ENCODE measurements at regions not wholly inside any gene's neighbourhood (a gene's known extent, or its start where the extent isn't known, plus 50 kb on each side); places are given as distances from the start of the nearest gene placed in this dataset.
A peak's percentile ranks its signal among the peaks of the same experiment; 100 is the strongest.

GRCh38 chr14:64644629-64645028, 59.6 kb upstream of the PLEKHG3 start:
- Histone ChIP-seq H3K4me3 (ENCODE audit: low read depth in 1 of 3, low read length in 3 of 3) (no peak overlapping the region), H3K9ac (ENCODE audit: low read depth in 1 of 2, low read length in 2 of 2) (no peak overlapping the region), H3K36me3 (ENCODE audit: control insufficient read depth in 4 of 4, insufficient read depth in 3 of 4, low read depth in 1 of 4, low read length in 3 of 4) (no peaks in the 10 kb centered on the region), H3K9me3 (ENCODE audit: control insufficient read depth in 4 of 4, low read length in 3 of 4) (no peaks in the 10 kb centered on the region), H3K27ac (ENCODE audit: low read depth in 1 of 2, low read length in 2 of 2) (no peak overlapping the region), H3K27me3 (ENCODE audit: control insufficient read depth in 4 of 4, insufficient read depth in 4 of 4, low read length in 3 of 4) (no peaks in the 10 kb centered on the region), H3K4me1 (ENCODE audit: control insufficient read depth in 4 of 4, insufficient read depth in 4 of 4, low read length in 3 of 4) (peaks cover 8 to 26% (median 17%) of the 10 kb centered on the region in 4 donors)
- DNase-seq (ENCODE audit: low spot score), result no peak
- TF ChIP-seq YY1 (IDR thresholded peaks at IDR 0.05) (no peak), GABPA (IDR thresholded peaks at IDR 0.05 in 1 of 2, conservative IDR thresholded peaks at IDR 0.05 in 1 of 2) (no peak), TAF1 (conservative IDR thresholded peaks at IDR 0.05) (no peak), EGR1 (IDR thresholded peaks at IDR 0.05; ENCODE audit: low read depth in 2 of 2) (no peak)
- 92% methylated on average over 8 of the region's 8 CpGs for WGBS

- no peaks in the 10 kb centered on the region for H3K36me3 ChIP-seq (ENCODE audit: control insufficient read depth in 4 of 4, insufficient read depth in 3 of 4, low read depth in 1 of 4, low read length in 3 of 4)
- TF ChIP-seq SP1 (IDR thresholded peaks at IDR 0.05), result peak; percentile 55
- TF ChIP-seq REST (IDR thresholded peaks at IDR 0.05), result peak; percentile 48
- no peak for TF ChIP-seq ZBTB33 (IDR thresholded peaks at IDR 0.05)
- TF ChIP-seq RXRA (IDR thresholded peaks at IDR 0.05), result peak; percentile 9 to 20
- TF ChIP-seq JUND (IDR thresholded peaks at IDR 0.05), result no peak
- no peak for TF ChIP-seq YY1 (IDR thresholded peaks at IDR 0.05)
- TF ChIP-seq NR2F2 (IDR thresholded peaks at IDR 0.05), result peak; percentile 83
- TF ChIP-seq EGR1 (IDR thresholded peaks at IDR 0.05; ENCODE audit: low read depth in 2 of 2), result peak in 1 of 2 donors; percentile 30
- TF ChIP-seq FOXA2 (IDR thresholded peaks at IDR 0.05), result no peak
- TF ChIP-seq GABPA (IDR thresholded peaks at IDR 0.05 in 1 of 2, conservative IDR thresholded peaks at IDR 0.05 in 1 of 2), result no peak
- TF ChIP-seq MAX (IDR thresholded peaks at IDR 0.05), result no peak
- H3K4me1 ChIP-seq (ENCODE audit: control insufficient read depth in 4 of 4, insufficient read depth in 4 of 4, low read length in 3 of 4), result peaks cover 6 to 26% (median 16%) of the 10 kb centered on the region in 4 donors
- no peaks in the 10 kb centered on the region for H3K27me3 ChIP-seq (ENCODE audit: control insufficient read depth in 4 of 4, insufficient read depth in 4 of 4, low read length in 3 of 4)
- 83% methylated on average over 10 of the region's 10 CpGs for WGBS
- DNase-seq (ENCODE audit: low spot score), result no peak
- H3K9me3 ChIP-seq (ENCODE audit: control insufficient read depth in 4 of 4, low read length in 3 of 4), result no peaks in the 10 kb centered on the region
- H3K4me3 ChIP-seq (ENCODE audit: low read depth in 1 of 3, low read length in 3 of 3), result no peak overlapping the region
- no peak overlapping the region for H3K9ac ChIP-seq (ENCODE audit: low read depth in 1 of 2, low read length in 2 of 2)
- peak overlapping the region; percentile 46 to 48 for H3K27ac ChIP-seq (ENCODE audit: low read depth in 1 of 2, low read length in 2 of 2)
Observed at GRCh38 chr14:64645220-64645892, 58.9 kb upstream of the PLEKHG3 start.

Measured in liver (tissue), 7 donors.